Hematopoietic multipotent progenitor cell treated with erythropoietin and hydrocortisone succinate and interleukin-3 and kit ligand, for 6 days (in vitro differentiated cells): ENCODE measurements at regions not wholly inside any gene's neighbourhood (a gene's known extent, or its start where the extent isn't known, plus 50 kb on each side); places are given as distances from the start of the nearest gene placed in this dataset.
"Not testable (repeated sequence)": the region's sequence is repeated elsewhere in the genome, so short reads cannot be mapped to it uniquely, and the experiment has no call there.

Experiments used
- DNase-seq: peaks from one replicate; pipeline ENCODE4 v3.0.0-alpha.2; 2015

DNA sequence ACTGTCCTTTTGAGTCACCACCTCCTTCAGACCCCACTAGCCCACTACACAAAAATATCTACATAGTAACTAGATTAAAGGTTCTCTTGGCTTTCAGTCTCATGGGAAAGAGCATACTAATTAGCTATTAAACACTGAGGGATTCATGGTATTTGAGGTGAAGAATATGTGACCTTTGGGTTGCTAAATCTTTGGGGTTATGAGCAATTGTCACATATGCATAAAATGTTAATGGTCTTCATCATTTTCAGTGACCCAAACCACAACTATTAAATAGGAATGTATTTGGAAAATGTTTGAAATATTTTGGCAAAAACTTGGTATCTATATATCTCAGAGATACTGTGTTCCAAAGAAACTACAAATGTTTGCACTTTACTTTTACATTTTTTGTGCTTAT is 365.1 kb downstream of the MAGEB5 start:
- DNase-seq: no peak

DNA sequence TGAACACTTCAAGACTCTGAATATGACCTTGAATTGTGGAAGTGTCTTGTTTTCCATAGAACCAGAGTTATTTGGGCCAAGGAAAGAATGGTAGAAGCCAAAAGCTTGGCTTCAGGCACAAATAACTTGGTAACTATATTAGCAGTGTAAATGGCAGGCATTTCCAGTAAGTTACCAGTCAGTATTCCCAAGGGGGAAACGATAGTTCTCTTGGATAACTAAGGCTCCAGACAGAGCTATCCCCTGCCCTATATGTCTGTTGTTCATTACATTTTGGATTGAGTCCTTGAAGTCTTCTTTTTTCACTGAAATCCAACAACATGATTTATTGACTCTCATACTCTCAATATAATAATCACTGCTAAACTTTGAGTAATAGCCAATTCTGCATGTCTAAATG is 364.1 kb downstream of the MAGEB5 start:
- DNase-seq: no peak

DNA sequence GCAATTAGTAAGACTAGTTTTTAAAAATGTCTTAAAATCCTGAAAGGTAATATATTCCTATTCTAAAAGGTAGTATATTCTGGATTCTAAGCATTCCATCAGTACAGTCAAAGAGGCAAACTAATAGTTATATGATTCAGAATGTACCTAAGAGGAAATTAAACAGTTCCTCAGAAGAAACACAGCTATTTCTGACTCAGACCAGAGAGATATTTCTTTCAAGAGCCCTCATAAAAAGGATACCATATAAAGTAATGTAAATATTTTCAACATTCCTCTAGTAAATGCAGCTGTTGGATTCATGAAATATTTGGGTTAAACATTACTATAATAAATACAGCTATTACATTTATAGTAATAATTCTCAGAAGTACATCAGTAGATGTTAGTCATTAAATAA is 358.3 kb downstream of the MAGEB5 start:
- DNase-seq: no peak

DNA sequence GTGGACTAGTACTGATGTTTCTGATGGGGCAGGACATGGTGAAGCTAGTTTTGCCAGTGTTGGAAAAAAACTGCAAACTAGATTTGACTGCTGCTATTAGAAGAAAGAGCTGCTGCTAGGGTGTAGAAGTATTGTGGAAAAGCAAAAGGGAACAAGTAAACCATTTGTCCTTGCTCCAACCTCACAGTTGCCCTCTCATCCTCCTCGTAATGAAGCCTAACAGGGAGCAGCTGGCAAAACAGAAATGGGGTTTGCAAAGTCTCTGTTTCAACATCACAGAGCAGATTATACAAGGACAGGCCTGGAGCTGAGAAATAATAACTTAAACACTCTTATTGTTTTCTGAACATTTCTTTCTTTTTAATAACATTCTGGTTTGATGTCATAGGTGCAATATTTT is 346.2 kb downstream of the MAGEB5 start:
- no peak for DNase-seq

DNA sequence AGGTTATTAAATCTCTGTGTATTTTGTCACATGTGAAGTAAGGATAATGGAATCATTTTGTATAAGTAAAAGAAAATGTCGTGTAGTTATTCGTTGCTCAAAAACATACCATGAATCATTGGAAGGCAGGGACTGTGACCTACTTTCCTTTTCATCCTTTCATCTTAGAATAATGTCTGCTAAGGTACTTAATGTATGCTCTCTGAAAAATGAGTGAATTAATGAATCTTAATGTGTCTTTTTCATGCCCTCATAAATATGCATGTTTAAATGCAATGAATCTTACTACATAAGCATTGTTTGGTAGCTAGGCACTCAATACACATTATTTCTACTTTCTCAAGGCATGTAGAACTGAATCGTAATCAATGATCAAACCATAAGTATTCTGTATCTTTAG is 343.9 kb downstream of the MAGEB5 start:
- no peak for DNase-seq

DNA sequence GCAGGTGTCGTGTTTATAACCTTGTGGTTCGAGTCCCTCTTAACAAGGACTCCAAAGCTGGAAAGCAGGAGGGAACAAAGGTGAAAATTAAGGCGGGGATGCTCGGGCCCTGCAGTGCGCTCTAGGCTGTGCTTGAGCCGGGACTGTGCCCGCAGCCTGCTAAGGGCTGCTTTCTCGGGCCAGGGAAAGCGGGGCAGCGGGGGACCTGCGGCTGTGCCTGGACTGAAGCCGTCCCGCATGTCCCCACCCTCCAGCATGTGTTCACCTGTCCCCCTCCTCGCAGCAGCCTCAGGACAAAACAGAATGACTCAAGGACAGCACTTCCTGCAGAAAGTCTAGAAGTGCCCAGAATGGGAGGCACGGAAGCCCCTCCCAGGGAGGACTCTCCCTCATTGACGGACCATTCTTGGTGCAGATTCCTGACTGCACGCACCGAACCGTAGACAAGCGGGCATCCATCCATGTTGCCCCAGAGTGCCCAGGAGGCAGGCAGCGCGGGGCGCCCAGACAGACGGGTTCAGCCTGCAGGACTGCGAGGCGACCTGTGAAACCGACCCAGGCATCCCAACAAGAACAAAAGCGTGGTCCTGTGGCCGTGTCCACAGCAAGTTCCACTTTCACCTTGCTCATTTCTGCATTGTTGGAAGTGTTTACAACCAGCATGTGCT is 342.9 kb downstream of the MAGEB5 start:
- DNase-seq: no peak

DNA sequence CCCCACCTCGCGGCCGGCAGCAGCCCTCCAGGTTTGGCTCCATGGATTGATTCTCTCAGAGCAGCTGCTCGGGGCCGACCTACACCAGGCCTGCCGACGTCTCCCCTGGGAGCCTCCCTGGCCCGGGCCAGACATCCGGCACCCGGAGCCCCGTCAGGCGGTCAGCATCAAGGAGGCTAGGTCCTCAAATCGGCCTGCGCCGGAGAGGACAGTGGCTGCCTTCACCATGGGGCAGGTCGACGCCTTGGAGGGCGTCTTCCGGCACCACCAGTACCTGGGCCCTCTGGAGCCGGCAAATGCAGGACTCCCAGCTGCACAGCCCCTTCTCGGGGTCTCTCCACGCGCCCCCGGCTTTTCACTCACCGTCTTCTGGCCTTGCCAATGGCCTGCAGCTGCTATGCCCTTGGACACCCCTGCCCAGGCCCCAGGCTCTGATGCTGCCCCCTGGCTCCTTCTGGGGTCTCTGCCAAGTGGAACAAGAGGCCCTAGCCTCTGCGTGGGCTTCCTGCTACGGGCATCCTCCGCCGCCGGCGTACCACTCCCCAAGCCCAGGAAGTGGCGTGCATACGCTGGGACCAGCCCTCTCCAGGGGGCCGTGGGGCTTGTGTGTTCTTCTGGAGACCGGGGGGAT is 341.8 kb downstream of the MAGEB5 start:
- no peak for DNase-seq

DNA sequence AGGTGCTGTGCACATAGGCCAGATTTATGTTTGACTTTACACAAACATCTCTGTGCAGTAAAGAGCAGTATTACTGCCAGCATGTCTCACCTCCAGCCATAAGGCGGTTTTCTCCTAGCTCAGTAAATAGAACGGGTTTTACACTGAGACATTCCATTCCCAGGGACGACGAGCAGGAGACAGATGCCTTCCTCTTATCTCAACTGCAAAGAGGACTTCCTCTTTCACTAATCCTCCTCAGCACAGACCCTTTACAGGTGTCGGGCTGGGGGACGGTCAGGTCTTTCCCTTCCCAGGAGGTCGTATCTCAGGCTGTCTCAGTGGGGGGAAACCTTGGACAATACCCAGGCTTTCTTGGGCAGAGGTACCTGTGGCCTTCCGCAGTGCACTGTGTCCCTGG is 309.8 kb downstream of the MAGEB5 start:
- not testable (repeated sequence) for DNase-seq

DNA sequence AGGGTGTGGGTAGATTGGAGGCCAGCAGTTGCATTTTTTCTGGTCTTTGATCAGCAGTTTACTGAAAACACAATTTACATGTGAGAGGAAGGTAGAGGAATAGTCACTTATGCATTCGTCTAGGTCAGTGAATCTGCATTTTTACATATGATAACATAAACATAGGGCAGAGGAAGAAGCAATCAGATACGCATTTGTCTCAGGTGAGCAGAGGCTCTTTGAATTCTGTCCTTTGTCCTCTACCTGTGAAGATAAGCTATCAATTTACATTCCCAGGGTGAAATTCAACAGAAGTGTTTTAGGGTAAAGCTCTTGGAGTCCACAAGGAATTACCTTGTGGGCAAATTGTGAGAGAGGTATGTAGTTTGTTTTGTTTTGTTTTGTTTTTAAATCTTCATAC is 306.5 kb downstream of the MAGEB5 start:
- DNase-seq: no peak

DNA sequence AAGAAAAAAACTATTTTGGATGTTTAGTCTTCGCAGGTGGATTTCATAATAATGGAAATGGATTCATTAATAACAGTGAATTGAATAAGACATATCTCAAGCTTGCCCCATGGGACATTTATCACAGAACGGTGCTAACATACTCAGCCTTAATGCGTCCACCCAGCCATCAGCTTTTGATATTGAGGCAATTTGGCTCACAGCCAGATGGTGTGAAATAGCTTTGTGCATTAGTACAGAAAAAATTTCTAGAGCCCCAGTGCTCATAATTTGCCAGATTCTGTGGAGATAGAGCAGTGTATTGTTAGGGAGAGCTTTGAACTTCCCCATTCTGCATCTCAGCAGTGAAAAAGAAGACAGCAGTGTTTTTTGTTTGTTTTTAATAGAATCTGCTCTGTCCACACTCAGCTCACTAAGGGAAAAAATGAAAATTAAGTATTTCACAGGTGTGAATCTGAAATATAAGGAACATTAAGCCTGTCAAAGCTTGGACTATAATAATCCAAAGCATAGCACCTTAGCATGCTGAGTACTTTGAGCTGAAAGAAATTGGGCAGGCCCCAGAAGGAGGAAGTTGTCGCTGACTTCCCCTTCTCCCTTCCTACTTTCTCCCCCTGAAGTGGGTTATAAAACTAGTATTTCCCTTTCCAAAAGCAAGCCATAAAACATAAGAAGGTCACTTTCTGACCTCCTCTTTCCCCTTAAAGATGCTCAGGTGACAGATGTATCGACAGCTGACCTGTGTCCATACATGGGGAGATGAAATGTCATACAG is 295.8 kb downstream of the MAGEB5 start:
- DNase-seq: peak; percentile 1

DNA sequence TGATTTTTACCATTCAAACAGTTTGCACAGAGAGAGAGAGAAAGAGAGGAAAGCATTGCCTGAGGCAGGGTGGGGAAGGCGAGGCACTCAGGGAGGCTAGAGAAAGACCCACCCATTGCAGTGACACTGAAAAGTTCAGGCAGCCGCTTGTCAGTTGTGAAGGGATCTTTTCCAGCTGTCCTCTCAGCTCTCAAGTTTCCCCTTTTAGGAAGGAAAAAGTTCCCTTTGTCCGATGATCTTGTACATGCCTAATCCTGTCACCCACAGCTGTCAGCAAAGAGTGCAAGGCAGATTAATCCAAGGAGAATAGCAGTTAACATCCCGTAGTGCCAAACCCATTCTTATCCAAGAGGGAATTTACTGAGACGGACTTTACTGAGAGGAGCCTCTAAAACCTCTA is 255.0 kb downstream of the MAGEB5 start:
- no peak for DNase-seq

DNA sequence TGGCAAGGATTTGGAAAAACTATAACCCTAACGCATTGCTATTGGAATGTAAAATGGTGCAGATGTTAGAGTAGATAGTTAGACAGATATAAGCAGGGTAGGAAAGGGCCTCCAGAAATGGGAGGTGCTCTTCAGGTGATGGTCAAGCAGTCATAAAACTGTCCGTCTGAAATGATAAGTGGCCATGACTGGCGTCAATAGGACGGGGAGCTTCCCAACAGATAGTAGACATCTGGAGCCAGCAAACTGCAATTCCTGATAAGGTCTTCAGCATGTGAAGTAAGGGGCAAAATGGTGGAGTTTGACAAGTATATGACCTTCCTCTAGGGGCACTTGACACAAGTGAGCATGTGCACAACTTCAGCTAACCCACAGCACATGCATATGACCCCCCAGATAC is 250.4 kb downstream of the MAGEB5 start:
- no peak for DNase-seq

DNA sequence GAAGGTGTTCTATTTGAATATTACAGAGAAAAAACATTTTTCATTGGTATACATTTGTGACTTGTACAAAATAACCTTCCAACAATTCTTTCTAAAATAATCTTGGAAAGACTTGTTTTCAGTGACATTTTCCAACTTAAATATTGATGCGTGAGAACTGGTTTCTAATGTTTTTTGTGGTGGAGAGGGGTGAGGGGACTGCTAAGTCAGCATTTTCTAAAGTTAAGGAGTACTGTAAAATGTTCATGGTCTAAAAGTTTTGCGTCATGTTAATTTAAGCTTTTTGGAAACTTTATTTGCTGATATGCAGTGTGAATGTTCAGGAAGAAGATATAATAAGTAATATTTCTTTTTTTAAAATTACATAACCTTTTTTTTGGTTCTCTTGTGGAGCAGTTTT is 229.3 kb downstream of the MAGEB5 start:
- no peak for DNase-seq

DNA sequence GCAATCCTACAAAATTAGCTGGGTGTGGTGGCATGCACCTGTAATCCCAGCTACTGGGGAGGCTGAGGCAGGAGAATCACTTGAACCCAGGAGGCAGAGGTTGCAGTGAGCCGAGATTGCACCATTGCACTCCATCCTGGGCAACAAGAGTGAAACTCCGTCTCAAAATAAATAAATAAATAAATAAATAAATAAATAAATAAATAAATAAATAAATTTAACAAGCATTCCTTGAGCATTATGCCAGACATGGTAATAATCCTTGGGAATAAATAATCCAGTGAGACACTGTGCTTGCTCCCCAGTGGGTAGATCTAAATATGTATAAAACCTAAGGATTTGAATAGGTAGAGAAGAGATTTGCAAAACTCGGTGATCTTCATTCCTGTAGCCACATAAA is 228.4 kb downstream of the MAGEB5 start:
- DNase-seq: not testable (repeated sequence)

DNA sequence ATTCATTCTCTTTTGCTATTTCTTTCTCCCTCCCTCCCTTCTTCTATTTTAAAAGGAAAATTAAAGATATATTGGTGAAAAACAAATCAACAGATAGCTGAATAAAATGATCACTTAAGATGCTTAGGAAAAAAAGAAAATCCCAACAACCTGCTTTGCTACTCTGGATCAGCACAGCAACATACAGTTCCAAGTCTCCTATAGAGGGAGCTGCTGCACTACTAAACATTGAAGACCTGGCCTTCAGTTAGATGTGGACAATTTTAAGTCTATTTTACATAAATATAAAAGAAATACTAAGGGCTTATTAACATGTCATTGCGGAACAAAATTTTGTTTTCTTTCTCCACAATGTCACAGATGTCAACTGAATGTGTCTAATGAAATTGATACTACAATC is 226.4 kb downstream of the MAGEB5 start:
- DNase-seq: peak; percentile 10

DNA sequence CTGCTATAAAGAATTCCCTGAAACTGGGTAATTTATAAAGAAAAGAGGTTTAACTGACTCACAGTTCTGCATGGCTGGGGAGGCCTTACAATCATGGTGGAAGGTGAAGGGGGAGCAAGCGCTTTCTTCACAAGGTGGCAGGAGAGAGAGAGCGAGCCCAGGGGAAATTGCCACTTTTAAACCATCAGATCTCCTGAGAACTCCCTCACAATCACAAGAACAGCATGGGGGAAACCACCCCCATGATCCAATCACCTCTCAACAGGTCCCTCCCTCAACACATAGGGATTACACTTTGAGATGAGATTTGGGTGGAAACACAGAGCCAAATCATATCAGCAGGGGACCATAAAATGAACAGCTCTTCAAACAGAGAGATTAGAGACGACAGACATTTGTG is 198.6 kb downstream of the MAGEB5 start:
- DNase-seq: no peak

DNA sequence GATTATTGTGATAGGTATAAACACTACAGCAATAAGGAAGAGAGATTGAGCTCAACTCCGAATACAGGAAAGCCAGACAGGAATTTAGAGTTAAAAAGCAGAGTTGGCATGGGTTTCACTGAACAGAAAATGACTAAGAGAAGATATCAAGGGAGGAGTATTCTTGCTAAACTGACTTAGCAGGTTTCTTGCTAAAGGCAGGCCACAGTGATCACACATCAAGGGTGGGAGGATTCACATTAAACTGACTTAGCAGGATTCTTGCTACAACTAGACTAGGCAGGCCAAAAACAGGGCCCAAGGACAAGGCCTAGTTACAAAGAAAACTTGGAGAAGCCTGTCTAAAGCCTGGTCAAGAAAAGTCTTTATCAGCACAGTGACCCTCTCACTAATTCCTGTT is 195.1 kb downstream of the MAGEB5 start:
- DNase-seq: peak; percentile 0

DNA sequence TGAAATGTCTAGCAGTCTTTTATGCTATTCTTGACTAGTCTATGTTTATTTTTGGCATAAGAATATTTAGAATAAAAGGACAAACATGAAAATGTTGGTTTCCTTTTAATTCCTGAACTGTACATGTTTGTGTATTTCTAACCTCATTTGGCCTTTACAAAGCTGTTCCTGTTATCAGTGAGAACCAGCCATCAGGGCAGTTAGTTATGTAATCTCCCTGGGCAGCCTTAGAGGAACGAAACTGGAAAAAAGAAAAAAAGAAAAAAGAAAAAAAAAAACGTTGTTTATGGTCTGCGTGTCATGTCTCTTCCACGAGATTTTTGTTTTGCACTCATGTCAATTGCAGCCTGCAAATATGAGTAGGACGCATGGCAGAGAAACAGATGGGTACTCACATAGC is 193.7 kb downstream of the MAGEB5 start:
- DNase-seq: peak; percentile 28

DNA sequence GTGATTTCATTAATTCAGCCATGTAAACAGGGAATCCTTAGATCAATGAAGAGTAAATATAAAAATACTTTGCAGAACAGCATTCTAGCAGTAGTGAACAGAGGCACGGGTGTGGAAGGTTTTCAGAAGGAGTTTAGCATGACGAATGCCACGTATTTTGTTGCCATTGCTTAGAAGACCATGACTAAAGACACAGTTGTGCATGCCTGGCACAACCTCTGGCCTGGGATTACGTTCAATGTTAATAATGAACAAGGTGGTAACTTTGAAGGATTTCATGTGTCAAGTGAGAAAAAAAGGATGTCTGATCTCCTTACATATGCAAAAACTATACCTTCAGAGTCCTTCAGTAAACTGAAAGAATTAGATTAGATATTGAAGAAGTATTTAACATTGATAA is 171.9 kb downstream of the MAGEB5 start:
- DNase-seq: no peak

DNA sequence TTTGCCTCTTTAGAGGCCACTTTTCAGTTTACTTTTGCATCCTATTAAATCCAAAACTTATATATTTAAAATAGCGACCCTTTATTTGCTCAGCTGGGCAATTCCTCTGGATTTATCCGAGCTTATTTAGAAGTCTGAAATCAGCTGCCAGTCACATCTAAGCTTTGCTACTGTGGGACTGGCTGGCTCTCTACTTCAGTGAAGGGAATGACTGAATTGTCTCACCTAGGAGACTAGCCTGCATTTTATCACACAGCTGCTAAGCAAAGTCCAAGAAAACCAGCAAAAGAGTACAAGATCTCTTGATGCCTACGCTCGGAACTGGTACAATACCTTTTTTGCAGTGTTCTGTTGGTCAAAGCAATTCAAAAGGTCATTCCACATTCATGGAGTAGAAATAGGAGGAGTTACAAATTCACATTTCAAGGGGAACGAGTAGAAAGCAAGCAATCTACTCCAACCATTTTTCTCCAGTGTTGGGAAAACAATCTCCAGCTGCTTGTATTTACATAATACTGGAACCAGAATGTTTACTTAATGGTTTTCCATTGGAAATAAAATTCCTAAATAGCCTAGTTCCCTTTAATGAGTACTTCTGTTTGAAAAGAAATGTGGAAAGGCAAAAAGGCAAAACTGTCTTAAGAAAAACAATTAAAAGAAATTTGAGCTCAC is 160.2 kb downstream of the MAGEB5 start:
- no peak for DNase-seq

DNA sequence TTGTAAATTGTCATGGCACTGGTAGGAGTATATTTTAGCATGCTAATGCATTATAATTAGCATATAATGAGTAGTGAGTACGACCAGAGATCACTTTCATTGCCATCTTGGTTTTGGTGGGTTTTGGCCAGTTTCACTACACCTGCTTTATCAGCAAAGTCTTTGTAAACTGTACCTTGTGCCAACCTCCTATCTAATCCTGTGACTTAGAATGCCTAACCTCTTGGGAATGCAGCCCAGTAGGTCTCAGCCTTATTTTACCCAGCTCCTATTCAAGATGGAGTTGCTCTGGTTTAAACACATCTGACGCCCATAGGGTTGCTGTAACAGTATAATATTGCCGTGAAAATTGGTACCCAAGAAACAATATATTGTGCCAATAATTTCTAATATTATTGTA is 159.4 kb downstream of the MAGEB5 start:
- DNase-seq: no peak

DNA sequence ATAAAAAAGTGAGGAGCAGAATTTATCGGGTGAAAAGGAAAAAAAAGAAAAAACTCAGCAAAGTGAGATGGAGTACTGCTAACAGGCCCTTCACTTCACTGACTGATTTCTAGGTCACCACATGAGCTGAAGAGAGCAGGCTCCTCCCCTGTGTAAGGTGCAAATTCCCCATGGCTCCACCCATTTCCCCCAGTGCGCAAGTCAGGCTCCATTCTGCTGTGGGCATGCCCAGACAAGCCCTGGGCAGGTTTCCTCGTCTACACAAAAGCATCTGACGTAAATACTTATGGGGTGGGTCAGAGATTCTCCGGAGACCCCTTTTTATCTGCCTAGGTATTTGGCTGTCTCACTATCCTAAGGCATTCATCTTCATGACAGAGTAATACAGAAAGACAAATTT is 157.9 kb downstream of the MAGEB5 start:
- DNase-seq: no peak

DNA sequence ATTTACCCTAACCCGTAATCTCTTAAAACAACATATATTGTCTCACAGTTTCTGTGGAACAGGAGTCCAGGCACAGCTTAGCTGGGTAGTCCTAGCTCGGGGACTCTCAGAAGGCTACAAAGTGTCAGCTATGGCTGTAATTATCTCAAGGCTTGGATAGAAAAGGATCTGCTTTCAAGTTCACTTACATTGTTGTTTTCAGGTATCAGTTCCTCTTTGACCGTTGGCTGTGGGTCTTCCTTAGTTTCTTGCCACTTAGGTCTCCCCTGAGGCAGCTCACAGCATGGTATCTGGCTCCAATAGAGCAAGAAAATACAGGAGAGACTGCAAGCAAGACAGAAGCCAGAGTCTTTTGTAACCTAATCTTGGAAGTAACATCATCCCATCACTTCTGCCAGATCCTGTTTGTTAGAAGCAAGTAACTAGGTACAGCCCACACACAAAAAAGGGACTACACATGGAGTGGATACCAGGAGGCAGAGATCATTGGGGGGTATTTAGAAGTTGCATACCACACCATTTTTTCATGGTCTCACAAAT is 137.0 kb downstream of the MAGEB5 start:
- DNase-seq: no peak

DNA sequence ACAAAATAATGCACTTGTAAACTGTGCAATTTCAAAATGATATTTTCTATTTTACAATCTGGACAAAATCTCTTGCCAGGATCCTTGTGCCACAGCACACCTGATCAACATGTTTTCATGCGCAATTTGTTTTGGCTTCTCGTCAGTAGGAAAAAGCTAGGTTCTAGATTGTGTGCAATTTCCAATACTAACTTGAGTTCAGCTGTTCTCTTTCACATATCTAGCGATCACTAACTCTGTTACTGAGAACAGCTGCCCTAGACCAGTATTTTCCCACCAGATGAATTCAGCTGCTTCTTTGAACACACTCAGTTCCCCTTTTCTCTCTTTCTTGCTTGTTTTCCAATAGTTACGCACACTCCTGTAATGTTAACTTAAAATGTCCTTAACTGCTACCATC is 131.2 kb downstream of the MAGEB5 start:
- no peak for DNase-seq
